GM21390 (cell line): ENCODE measurements at regions not wholly inside any gene's neighbourhood (a gene's known extent, or its start where the extent isn't known, plus 50 kb on each side); places are given as distances from the start of the nearest gene placed in this dataset.

ENCODE experiments used
- ATAC-seq: cut with Tn5 transposase; IDR thresholded peaks from one replicate; pipeline ENCODE4 v1.9.1; 2021; ENCODE audit not compliant: unreplicated experiment

- ATAC-seq = no peak
These were observed 68.4 kb upstream of the PNMA1 start for GRCh38 chr14:73782623-73783022.

DNA sequence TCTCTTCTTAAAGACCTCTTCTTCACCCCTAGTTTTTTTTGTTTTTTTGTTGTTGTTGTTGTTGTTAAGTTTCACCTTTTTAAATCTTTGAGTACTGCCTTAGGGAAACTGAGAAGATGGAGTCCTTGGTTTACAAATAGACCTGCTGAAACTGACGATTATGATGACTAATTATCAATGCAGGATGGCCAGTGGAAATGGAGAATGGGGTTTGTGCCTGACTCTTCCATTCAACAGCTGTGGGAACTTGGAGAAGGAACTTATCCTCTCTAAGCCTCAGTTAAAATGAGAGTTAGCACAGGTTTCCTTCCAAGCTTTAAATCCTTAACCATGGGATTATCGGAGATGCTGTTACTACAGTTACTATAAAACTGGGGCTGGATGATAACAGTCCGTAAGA, 66.7 kb upstream of the PNMA1 start:
- ATAC-seq = no peak

DNA sequence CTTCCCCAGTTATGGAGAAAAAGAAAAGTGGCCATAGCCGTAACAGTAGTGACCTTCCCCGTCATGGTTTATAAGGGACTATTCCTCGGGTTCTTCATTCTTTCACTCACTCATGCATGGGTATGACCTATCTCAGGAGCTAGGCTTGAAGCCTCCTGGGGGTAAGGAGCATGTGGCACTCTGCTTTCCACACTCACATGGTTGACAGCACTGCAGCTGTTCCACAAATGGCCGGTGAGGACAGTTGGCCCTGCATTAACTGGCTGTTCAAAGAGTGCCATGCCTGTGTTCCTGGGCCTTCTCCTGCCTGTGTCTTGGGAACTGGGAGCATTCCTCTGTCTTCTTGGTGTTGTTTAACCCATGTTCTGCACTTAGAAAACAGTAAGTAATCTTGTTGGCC, 66.2 kb upstream of the PNMA1 start:
- ATAC-seq = no peak

DNA sequence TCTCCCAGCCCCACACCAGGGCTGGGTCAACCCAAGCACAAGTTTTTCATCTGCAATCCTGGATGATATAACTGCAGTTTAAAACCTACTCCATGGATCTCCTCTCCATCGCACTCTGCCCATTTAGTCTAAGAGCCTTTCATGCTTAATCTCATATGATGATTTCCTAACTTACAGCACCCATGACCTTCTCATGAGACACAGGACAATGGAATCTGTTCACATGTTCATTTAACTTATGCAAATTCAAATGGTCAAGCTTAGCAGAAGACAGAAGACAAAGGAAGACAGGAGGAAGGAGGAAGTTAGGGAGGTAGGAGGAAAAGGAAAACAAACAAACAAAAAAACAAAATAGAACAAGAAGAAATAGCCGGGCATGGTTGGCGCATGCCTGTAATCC, 64.6 kb upstream of the PNMA1 start:
- ATAC-seq = no peak

DNA sequence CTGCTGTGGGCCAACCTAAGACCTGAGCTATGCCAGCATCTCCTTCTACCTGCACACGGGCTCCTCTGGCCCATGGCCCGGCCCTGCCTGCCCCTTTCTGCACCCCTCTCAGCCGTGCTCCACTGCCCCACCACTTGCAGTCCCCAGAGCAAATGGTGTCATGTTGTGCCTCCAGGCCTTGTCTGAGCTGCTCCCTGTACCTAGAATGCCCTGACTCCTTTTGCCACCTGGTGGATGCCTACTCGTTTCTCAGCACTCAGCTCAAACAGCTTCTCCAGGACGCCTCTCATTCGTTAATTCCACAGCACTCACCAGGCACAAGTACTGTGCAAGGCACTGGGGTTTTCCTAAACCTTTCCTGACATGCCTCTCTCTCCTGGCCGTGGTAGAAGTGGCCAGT, 63.2 kb upstream of the PNMA1 start:
- no peak for ATAC-seq

- no peak for ATAC-seq
These were observed 62.0 kb upstream of the PNMA1 start for GRCh38 chr14:73776194-73776537.

DNA sequence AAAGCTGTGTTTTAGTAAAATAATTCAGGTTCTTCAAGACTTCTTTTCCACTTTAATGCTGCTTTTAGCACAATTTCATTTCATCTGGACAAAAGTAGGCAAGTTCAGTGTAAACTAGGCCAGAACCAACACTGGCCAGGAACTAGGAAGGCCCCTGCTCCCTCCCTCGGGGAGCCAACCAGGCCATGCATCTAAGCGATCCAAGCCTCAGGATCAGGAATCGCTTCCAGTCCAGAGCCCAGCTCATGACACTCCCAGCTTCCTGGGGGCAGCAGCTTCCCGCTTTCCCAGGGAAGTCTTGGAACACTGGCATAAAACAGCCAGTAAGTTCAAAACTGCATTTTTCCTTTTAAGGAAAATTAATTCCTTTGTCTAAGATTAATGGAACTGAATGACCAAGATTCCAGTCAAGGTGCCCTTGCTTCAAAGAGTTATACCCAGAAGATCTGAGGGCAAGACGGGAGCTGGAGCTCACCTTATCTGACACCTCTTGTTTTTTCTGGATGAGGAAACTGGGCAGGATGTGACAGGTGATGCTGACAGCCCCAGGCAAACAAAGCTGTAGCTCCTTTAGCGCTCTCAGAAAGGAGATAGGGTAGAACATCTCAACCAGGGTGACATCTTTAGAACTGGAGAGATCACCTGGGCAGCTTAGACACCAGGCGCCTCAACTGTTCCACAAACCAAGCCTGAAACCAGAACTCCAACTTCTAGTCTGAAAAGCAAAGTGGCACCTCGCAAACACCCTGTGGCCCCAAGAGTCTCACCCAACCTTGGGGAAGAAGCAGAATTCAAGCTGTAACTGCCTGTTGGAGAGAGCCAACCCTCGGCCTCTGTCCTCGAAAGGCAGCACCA, 61.4 kb upstream of the PNMA1 start:
- no peak for ATAC-seq

- no peak for ATAC-seq
These were observed 60.5 kb upstream of the PNMA1 start for GRCh38 chr14:73774671-73775070.

DNA sequence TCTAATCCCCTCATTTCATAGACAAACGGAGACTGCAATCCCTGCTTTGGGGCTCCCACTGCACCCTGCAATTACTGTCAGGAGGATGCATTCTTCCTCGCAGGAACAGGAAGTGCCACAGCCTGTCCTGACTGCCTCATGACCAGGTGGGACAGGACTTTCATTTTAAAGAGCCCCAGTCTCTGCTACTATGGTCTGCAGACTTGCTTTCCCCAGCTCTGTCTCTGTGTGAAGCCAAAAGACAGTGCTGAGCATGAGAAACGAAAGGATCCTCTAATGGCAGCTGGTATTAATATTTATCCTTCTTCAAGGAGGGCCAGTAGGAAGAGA, 60.0 kb upstream of the PNMA1 start:
- ATAC-seq = no peak

GRCh38 chr14:73773441-73774240, 59.5 kb upstream of the PNMA1 start:
- no peak for ATAC-seq

- ATAC-seq = peak; percentile 51
These were observed 57.9 kb upstream of the PNMA1 start for GRCh38 chr14:73771848-73772638.

DNA sequence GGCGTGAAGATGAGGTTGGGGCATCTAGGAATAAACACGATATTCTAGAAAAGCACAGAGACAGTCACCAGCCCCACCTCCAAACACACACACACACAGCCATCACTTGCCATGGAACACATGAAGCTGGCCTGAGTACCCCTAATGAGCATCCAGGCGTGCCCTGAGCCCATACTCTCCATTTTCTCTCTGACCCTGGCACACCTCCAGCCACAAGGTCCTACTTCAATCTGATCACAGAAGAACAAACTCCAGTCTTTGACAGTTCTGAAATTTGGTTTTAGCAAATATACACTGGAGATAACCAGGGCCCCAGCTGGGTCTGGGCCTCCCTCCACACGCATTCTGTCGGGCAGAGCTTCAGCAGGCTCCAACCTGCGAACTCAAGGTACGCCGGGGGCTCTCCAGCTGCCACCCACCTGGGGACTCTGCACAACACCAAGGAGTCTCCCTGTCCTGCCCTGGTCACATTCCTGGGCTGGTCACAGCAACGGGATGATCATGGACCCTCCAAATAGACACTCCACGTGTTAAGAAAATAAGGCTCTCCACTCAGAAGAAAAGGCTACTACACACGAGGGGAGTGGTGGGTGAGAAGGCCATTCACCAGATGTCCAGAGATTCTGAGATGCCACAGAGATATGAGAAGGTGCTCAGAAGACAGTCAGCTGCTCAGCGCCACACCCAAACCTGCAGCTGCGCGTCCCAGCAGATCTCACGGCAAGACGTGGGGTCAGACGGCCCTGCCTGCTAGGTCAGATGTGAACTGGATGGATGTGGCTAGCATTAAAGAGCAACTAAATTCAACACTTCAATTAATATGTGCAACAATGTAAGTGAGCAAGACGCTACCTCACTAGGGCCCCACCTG, 57.0 kb upstream of the PNMA1 start:
- peak; percentile 11 for ATAC-seq

DNA sequence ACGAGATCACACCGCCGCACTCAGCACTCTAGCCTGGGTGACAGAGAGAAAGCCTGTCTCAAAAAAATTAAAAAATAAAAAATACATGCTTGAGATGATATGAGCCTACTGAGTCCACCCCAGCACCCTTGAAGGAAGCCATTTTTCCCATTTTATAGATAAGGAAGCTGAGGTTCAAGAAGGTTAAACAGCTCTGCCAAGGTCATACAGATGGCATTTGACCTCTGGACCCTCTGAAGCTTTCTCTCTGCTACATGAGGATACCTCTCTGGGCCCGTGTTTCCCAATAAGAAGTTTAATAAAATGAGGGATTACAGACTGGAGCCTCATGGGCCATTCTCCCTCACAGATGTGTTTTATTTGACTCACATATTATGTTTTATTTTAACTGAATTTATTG, 53.9 kb upstream of the PNMA1 start:
- no peak for ATAC-seq

GRCh38 chr14:73764406-73765280, 50.5 kb upstream of the PNMA1 start:
- no peak for ATAC-seq
